ENCODE measurements at regions not wholly inside any gene's neighbourhood (a gene's known extent, or its start where the extent isn't known, plus 50 kb on each side); places are given as distances from the start of the nearest gene placed in this dataset.

- H4K20me1 ChIP-seq (ENCODE audit: insufficient read depth, low read length), result no peaks in the 10 kb centered on the region
- H3K4me2 ChIP-seq (ENCODE audit: low read length), result no peak overlapping the region
- no peak overlapping the region for H3K4me3 ChIP-seq (ENCODE audit: low read length)
- H3K79me2 ChIP-seq (ENCODE audit: low read length), result no peaks in the 10 kb centered on the region
- H3K36me3 ChIP-seq (replicated peaks; ENCODE audit: low read depth, low read length), result no peaks in the 10 kb centered on the region
- no peak overlapping the region for H3K9ac ChIP-seq (ENCODE audit: low read length)
- no peaks in the 10 kb centered on the region for H3K4me1 ChIP-seq (ENCODE audit: low read length)
- H3K27ac ChIP-seq (ENCODE audit: low read length), result no peak overlapping the region
- TF ChIP-seq EZH2phosphoT487 (IDR thresholded peaks at IDR 0.05; ENCODE audit: low read depth), result no peak
- TF ChIP-seq, protein P1, sequence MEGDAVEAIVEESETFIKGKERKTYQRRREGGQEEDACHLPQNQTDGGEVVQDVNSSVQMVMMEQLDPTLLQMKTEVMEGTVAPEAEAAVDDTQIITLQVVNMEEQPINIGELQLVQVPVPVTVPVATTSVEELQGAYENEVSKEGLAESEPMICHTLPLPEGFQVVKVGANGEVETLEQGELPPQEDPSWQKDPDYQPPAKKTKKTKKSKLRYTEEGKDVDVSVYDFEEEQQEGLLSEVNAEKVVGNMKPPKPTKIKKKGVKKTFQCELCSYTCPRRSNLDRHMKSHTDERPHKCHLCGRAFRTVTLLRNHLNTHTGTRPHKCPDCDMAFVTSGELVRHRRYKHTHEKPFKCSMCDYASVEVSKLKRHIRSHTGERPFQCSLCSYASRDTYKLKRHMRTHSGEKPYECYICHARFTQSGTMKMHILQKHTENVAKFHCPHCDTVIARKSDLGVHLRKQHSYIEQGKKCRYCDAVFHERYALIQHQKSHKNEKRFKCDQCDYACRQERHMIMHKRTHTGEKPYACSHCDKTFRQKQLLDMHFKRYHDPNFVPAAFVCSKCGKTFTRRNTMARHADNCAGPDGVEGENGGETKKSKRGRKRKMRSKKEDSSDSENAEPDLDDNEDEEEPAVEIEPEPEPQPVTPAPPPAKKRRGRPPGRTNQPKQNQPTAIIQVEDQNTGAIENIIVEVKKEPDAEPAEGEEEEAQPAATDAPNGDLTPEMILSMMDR (IDR thresholded peaks at IDR 0.05; ENCODE audit: low read depth, low read length), result no peak
- H3K27me3 ChIP-seq (ENCODE audit: low read depth, low read length), result no peaks in the 10 kb centered on the region
- no peak overlapping the region for H2AFZ ChIP-seq (ENCODE audit: low read depth, low read length)
- no peaks in the 10 kb centered on the region for H3K9me3 ChIP-seq (ENCODE audit: insufficient read depth, low read length)
Observed at GRCh38 chr11:98453378-98453777, 567.4 kb upstream of the CNTN5 start.

DNA sequence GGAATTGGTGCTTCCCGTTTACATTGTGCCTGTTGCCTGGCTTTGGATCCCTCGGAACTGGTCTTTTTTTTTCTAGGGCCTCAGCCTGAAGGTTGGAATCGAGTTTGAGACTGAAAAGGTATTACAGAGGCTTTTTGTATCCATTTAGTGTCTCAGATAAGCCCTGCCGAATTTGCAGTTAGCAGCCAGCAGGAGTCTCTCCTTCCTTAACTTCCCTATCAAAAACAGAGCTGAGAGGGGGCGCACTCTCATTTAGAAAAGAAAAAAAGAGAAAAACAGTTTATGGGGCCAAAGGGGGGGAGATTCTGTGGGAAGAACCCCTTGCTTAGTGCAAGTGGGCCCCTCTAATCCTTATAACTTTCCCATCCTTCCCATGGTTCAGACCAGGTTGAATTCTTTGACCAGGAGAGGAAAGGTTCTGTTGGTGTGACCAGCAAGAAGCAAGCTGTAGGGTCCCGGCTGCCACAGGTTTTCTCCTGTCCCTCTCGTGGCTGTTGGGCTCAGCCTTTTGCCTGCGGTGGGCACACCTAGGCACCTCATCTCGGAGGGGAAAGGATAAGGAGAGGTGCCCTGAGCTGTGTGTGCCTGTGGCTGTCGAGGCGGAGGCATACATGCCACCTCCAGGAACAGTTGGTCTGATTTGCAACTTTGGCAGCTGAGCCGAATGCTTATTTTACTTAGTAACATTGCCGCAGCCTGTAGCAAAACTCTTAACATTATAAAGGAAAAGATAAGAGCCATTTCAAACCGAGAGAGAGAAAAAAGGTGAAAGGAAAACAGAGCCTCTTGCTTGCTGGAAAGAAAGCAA lies 565.0 kb upstream of the CNTN5 start:
- Histone ChIP-seq H3K27ac (ENCODE audit: low read length) (no peak overlapping the region), H3K9me3 (ENCODE audit: insufficient read depth, low read length) (no peaks in the 10 kb centered on the region), H3K4me3 (ENCODE audit: low read length) (no peak overlapping the region), H3K27me3 (ENCODE audit: low read depth, low read length) (no peaks in the 10 kb centered on the region), H3K36me3 (replicated peaks; ENCODE audit: low read depth, low read length) (no peaks in the 10 kb centered on the region), H3K9ac (ENCODE audit: low read length) (no peak overlapping the region), H2AFZ (ENCODE audit: low read depth, low read length) (no peak overlapping the region), H3K4me2 (ENCODE audit: low read length) (no peak overlapping the region), H3K79me2 (ENCODE audit: low read length) (no peaks in the 10 kb centered on the region), H3K4me1 (ENCODE audit: low read length) (no peaks in the 10 kb centered on the region), H4K20me1 (ENCODE audit: insufficient read depth, low read length) (no peaks in the 10 kb centered on the region)
- TF ChIP-seq EZH2phosphoT487 (IDR thresholded peaks at IDR 0.05; ENCODE audit: low read depth), result no peak
- TF ChIP-seq, protein P1 (IDR thresholded peaks at IDR 0.05; ENCODE audit: low read depth, low read length), result peak; percentile 45

GRCh38 chr11:98456308-98456680 lies 564.5 kb upstream of the CNTN5 start:
- Histone ChIP-seq H3K4me3 (ENCODE audit: low read length) (no peak overlapping the region), H3K79me2 (ENCODE audit: low read length) (no peaks in the 10 kb centered on the region), H3K4me2 (ENCODE audit: low read length) (no peak overlapping the region), H3K9ac (ENCODE audit: low read length) (no peak overlapping the region), H3K4me1 (ENCODE audit: low read length) (no peaks in the 10 kb centered on the region), H3K27ac (ENCODE audit: low read length) (no peak overlapping the region), H2AFZ (ENCODE audit: low read depth, low read length) (no peak overlapping the region), H3K36me3 (replicated peaks; ENCODE audit: low read depth, low read length) (no peaks in the 10 kb centered on the region), H3K9me3 (ENCODE audit: insufficient read depth, low read length) (no peaks in the 10 kb centered on the region), H4K20me1 (ENCODE audit: insufficient read depth, low read length) (no peaks in the 10 kb centered on the region), H3K27me3 (ENCODE audit: low read depth, low read length) (no peaks in the 10 kb centered on the region)
- TF ChIP-seq EZH2phosphoT487 (IDR thresholded peaks at IDR 0.05; ENCODE audit: low read depth), result no peak
- TF ChIP-seq, protein P1 (IDR thresholded peaks at IDR 0.05; ENCODE audit: low read depth, low read length), result no peak

DNA sequence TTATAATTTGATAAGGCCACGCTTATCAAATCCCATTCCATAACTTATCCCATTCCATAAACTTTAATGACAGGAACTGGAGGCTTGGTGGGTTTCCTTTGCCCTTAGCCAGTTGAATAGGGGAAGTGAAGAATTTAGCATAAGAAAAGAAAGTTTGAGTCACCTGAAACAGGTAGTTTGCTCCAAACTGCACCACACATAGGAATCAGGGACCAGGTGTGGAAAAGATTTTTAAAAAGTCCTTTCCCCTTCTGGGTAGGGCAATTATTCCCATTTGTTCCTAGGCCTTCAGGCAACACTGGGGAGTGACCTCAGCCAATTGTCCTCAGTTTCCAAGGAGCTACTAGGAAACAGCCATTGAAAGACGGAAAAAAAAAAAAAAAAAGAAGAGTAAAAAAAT lies 525.7 kb upstream of the CNTN5 start:
- Histone ChIP-seq H3K9me3 (ENCODE audit: insufficient read depth, low read length) (no peaks in the 10 kb centered on the region), H3K27ac (ENCODE audit: low read length) (no peak overlapping the region), H2AFZ (ENCODE audit: low read depth, low read length) (no peak overlapping the region), H3K9ac (ENCODE audit: low read length) (no peak overlapping the region), H4K20me1 (ENCODE audit: insufficient read depth, low read length) (no peaks in the 10 kb centered on the region), H3K4me2 (ENCODE audit: low read length) (no peak overlapping the region), H3K27me3 (ENCODE audit: low read depth, low read length) (no peaks in the 10 kb centered on the region), H3K36me3 (replicated peaks; ENCODE audit: low read depth, low read length) (no peaks in the 10 kb centered on the region), H3K79me2 (ENCODE audit: low read length) (no peaks in the 10 kb centered on the region), H3K4me1 (ENCODE audit: low read length) (no peaks in the 10 kb centered on the region), H3K4me3 (ENCODE audit: low read length) (no peak overlapping the region)
- TF ChIP-seq EZH2phosphoT487 (IDR thresholded peaks at IDR 0.05; ENCODE audit: low read depth), result no peak
- TF ChIP-seq, protein P1 (IDR thresholded peaks at IDR 0.05; ENCODE audit: low read depth, low read length), result no peak

Data from OCI-LY3 (cell line).